Central memory CD8-positive, alpha-beta T cell (primary cell): ENCODE measurements at regions not wholly inside any gene's neighbourhood (a gene's known extent, or its start where the extent isn't known, plus 50 kb on each side); places are given as distances from the start of the nearest gene placed in this dataset.

Experiments used
- ATAC-seq: fragments of 150-1000 bp; cut with Tn5 transposase; replicated peaks from 2 replicates; pipeline ENCODE4 v1.10.0; 2022; ENCODE audit warnings: mild to moderate bottlenecking, moderate FRiP score, moderate number of reproducible peaks; ENCODE audit not compliant: poor library complexity, severe bottlenecking; ENCODE audit errors: extremely low read depth
- DNase-seq, 2 donors: peaks; one replicate each; pipeline ENCODE4 v3.0.0; 2021; ENCODE audit warnings: low spot score in 2 of 2
- H3K27ac Mint-ChIP-seq: one replicate; pipeline ENCODE4 v1.8.0; 2022; ENCODE audit warnings: low read depth, mild to moderate bottlenecking, moderate library complexity, mixed read lengths
- H3K27me3 Mint-ChIP-seq: one replicate; pipeline ENCODE4 v1.8.0; 2022; ENCODE audit warnings: mixed read lengths
- H3K36me3 Mint-ChIP-seq: one replicate; pipeline ENCODE4 v1.8.0; 2022; ENCODE audit warnings: mild to moderate bottlenecking, moderate library complexity, mixed read lengths; ENCODE audit not compliant: insufficient read depth
- H3K4me1 Mint-ChIP-seq: one replicate; pipeline ENCODE4 v1.8.0; 2022; ENCODE audit warnings: mixed read lengths
- H3K4me3 Mint-ChIP-seq: one replicate; pipeline ENCODE4 v1.8.0; 2022; ENCODE audit warnings: mild to moderate bottlenecking, moderate library complexity, mixed read lengths
- H3K9me3 Mint-ChIP-seq: one replicate; pipeline ENCODE4 v1.8.0; 2022; ENCODE audit warnings: mixed read lengths

DNA sequence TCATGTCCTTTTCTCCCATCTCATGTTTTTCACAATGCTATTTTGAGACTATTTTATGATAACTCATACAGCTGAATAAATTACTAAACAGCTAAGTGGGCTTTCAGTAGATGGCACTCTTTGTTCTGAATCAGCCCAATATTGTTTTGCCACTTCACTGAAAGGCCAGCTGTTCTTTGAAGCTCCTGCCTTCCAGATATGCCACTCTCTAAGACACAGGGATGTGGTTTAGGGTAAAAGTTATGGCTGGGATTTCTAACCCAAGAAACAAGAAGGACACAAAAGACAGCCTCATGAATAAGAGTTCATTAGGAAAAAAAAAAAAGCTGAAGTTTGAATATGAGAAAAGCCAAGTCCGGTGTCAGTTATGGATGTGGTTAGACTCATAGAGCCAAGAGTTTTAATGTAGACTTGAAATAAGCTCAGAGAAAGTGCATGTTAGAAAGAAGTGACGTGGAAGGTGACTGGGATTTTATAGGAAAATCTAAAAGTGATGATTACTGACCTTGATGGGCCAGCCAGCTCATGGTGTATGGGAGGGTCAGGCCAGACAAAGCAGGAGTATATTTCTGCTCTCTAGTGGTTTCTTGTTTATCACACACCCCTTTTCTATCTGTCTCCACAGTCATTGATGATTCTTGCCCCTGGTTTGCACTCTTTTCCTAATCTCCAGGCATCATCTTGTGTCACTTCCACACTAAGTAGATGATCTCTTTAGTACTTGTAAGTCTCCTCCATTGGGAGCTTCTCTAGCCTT is 488.5 kb downstream of the NR2F1-AS1 start:
- Mint-ChIP-seq H3K27me3 (no peaks in the 10 kb centered on the region), H3K27ac (no peak overlapping the region), H3K36me3 (no peaks in the 10 kb centered on the region), H3K9me3 (peaks cover 11% of the 10 kb centered on the region), H3K4me3 (no peak overlapping the region), H3K4me1 (no peaks in the 10 kb centered on the region)
- DNase-seq, result no peak
- no peak for ATAC-seq

DNA sequence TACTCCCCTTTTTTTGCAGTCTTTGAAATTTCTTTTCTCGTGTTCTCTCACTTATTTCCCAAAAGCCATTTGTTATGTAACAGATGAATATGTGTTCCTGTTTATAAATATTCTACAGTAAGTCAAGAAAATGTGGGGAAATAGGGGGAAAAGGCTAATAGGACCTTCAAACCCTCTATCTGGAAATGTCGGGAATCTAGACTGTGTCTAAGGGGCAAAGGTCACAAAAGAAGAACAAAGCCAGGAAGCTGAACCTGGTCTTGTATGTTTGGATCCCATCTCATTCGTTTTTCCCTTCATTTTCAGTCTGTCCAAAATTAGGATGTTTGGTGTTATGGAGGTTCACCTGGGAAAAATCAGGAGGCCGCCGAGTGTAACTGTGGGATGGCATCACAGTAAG is 490.3 kb downstream of the NR2F1-AS1 start:
- DNase-seq, result no peak
- no peak for ATAC-seq
- Mint-ChIP-seq H3K27me3 (no peaks in the 10 kb centered on the region), H3K27ac (no peak overlapping the region), H3K4me3 (no peak overlapping the region), H3K4me1 (no peaks in the 10 kb centered on the region), H3K9me3 (peaks cover 11% of the 10 kb centered on the region), H3K36me3 (no peaks in the 10 kb centered on the region)

DNA sequence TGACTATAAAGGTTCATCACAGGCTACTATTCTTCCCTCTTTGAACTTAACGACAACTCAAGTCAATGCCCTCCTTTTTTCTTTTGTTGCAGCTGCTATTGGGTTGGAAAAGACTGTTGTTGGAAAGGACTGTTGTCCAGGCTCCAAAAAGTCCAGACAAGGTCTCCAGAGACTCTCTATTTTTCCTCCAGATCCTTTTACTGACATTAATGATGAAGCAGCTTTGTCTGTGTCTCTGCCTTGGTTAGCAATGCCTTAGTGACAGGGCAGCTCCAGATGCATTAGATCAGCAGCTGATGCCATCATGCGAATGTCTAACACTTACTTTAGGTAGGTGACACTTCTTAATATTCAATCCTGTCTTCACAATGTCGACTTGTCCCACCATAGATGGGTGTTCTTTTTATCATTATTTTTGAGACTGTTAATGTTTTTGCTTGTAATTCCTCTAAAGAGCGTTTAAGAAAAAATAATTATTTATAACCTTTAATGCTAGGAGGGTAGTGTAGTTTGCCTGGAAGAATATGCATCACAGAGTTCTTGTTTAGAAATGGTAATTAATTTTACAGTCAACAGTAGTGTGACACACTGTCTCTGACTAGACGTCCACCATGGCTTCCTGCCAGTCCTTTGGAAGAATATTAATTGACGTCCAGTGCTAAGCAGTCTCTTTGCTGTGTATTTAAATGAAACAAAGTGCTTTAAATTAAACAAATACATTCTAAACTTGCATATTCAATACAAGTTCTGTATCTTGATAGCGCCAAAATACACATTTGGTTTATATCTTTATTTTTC is 492.2 kb downstream of the NR2F1-AS1 start:
- Mint-ChIP-seq H3K36me3 (no peaks in the 10 kb centered on the region), H3K4me3 (no peak overlapping the region), H3K9me3 (peaks cover 11% of the 10 kb centered on the region), H3K27ac (no peak overlapping the region), H3K27me3 (no peaks in the 10 kb centered on the region), H3K4me1 (no peaks in the 10 kb centered on the region)
- DNase-seq (no peak), ATAC-seq (no peak)

GRCh38 chr5:93087326-93087725 is 493.7 kb downstream of the NR2F1-AS1 start:
- no peak for DNase-seq
- Mint-ChIP-seq H3K27ac (no peak overlapping the region), H3K36me3 (no peaks in the 10 kb centered on the region), H3K4me1 (no peaks in the 10 kb centered on the region), H3K27me3 (no peaks in the 10 kb centered on the region), H3K4me3 (no peak overlapping the region), H3K9me3 (no peaks in the 10 kb centered on the region)
- ATAC-seq, result no peak

DNA sequence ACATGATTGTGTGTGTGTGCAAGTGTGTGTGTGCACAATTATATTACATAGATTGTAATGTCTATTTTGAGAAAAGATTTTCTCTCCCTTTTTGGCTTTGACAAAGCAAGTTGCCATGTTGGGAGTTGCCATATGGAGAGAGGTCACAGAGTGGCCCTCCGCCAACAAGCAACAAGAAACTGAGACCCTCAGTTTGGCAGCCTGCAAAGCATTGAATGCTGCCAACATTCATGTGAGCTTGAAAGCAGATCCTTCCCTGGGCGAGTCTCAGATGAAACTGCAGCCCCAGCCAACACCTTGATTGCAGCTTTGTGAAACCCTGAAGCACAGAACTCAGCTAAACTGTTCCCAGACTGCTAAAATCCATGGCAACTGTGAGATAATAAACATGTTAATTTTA is 498.0 kb downstream of the NR2F1-AS1 start:
- no peaks in the 10 kb centered on the region for H3K27me3 Mint-ChIP-seq
- ATAC-seq, result no peak
- H3K36me3 Mint-ChIP-seq, result no peaks in the 10 kb centered on the region
- H3K9me3 Mint-ChIP-seq, result no peaks in the 10 kb centered on the region
- no peak for DNase-seq
- H3K4me3 Mint-ChIP-seq, result no peak overlapping the region
- no peaks in the 10 kb centered on the region for H3K4me1 Mint-ChIP-seq
- no peak overlapping the region for H3K27ac Mint-ChIP-seq

GRCh38 chr5:93079046-93079445 is 502.0 kb downstream of the NR2F1-AS1 start:
- Mint-ChIP-seq H3K27ac (no peak overlapping the region), H3K4me1 (no peaks in the 10 kb centered on the region)
- no peak for DNase-seq

GRCh38 chr5:93078082-93079038 is 502.7 kb downstream of the NR2F1-AS1 start:
- H3K9me3 Mint-ChIP-seq, result no peaks in the 10 kb centered on the region
- no peaks in the 10 kb centered on the region for H3K36me3 Mint-ChIP-seq
- DNase-seq (no peak), ATAC-seq (no peak)
- H3K4me1 Mint-ChIP-seq, result no peaks in the 10 kb centered on the region
- H3K27ac Mint-ChIP-seq, result no peak overlapping the region
- H3K27me3 Mint-ChIP-seq, result no peaks in the 10 kb centered on the region
- H3K4me3 Mint-ChIP-seq, result no peak overlapping the region

More at GRCh38 chr5:93079046-93079445, 502.0 kb downstream of the NR2F1-AS1 start:
- Mint-ChIP-seq H3K36me3 (no peaks in the 10 kb centered on the region), H3K4me3 (no peak overlapping the region), H3K27me3 (no peaks in the 10 kb centered on the region), H3K9me3 (no peaks in the 10 kb centered on the region)
- no peak for ATAC-seq

GRCh38 chr5:93076566-93076965 is 504.5 kb downstream of the NR2F1-AS1 start:
- Mint-ChIP-seq H3K27ac (no peak overlapping the region), H3K4me1 (no peaks in the 10 kb centered on the region), H3K4me3 (no peak overlapping the region), H3K9me3 (peaks cover 5% of the 10 kb centered on the region), H3K27me3 (no peaks in the 10 kb centered on the region), H3K36me3 (no peaks in the 10 kb centered on the region)
- ATAC-seq (no peak), DNase-seq (no peak)

DNA sequence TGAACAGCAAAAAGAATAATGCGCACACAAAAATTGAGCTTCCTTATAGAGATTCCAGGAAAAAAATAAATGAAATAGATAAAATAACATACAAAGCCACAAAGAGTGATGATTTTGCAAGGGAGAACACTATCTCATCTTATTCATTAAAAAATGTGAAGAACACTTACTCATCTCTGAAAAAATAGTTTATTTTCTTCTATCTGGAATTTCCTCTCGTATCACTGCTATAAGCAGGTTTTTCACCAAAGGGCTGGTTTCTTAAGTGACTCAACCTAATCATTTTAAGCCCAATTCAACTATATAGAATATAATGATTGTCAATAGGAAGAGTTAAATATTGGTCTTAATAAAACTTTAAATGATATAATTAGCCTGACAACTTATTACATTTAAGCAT is 504.9 kb downstream of the NR2F1-AS1 start:
- DNase-seq (no peak), ATAC-seq (no peak)
- Mint-ChIP-seq H3K9me3 (peaks cover 7% of the 10 kb centered on the region), H3K27me3 (no peaks in the 10 kb centered on the region), H3K4me1 (no peaks in the 10 kb centered on the region), H3K36me3 (no peaks in the 10 kb centered on the region), H3K4me3 (no peak overlapping the region), H3K27ac (no peak overlapping the region)

DNA sequence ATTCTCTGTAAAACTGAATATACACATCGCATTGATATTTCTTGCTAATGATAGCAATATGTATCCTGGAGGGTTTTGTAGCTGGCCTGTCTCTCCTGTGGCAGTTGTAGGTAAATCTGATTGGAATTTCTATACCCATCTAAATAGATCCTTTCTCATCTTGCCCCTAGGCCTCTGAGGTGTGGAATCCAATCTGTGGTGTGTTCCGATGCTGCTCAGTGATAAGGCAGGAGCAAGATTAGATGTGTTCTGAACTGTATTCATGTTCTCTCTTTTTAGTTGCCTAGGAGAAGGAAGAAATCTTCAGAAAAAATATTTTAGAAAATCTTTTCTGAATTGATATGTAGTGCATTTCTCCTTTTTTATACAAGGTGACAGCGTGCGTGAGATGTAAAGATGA is 507.5 kb downstream of the NR2F1-AS1 start:
- H3K27ac Mint-ChIP-seq, result no peak overlapping the region
- DNase-seq, result no peak
- no peak for ATAC-seq

GRCh38 chr5:93072831-93073459 is 508.1 kb downstream of the NR2F1-AS1 start:
- no peaks in the 10 kb centered on the region for H3K36me3 Mint-ChIP-seq
- H3K9me3 Mint-ChIP-seq, result peaks cover 12% of the 10 kb centered on the region
- no peaks in the 10 kb centered on the region for H3K4me1 Mint-ChIP-seq
- H3K4me3 Mint-ChIP-seq, result no peak overlapping the region
- no peak overlapping the region for H3K27ac Mint-ChIP-seq
- DNase-seq, result no peak
- H3K27me3 Mint-ChIP-seq, result no peaks in the 10 kb centered on the region
- ATAC-seq, result no peak

More for the DNA sequence above, 507.5 kb downstream of the NR2F1-AS1 start:
- Mint-ChIP-seq H3K4me1 (no peaks in the 10 kb centered on the region), H3K27me3 (no peaks in the 10 kb centered on the region), H3K36me3 (no peaks in the 10 kb centered on the region), H3K4me3 (no peak overlapping the region), H3K9me3 (peaks cover 12% of the 10 kb centered on the region)

DNA sequence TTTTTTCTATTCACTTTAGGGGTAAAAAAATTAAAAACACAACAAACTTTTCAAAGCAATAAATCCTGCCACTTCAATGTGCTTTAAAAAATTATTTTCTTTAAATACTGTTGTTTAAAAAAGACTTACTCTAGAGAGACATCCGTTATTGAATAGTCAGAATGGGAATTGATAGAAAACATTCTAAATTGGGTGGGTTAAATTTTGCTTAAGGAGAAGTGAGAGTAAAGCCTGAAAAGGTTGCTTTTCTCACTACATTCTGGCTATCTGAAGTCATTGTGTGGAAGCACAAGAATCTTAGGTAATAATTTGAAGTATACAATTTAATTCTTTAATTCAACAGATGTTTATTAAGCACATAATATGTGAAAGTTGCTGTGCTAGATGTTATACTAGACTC is 509.3 kb downstream of the NR2F1-AS1 start:
- DNase-seq (no peak), ATAC-seq (no peak)
- H3K36me3 Mint-ChIP-seq, result no peaks in the 10 kb centered on the region
- H3K27me3 Mint-ChIP-seq, result no peaks in the 10 kb centered on the region
- no peaks in the 10 kb centered on the region for H3K4me1 Mint-ChIP-seq
- peaks cover 12% of the 10 kb centered on the region for H3K9me3 Mint-ChIP-seq
- no peak overlapping the region for H3K4me3 Mint-ChIP-seq
- H3K27ac Mint-ChIP-seq, result no peak overlapping the region
